WERI-Rb-1 (cell line): ENCODE measurements at regions not wholly inside any gene's neighbourhood (a gene's known extent, or its start where the extent isn't known, plus 50 kb on each side); places are given as distances from the start of the nearest gene placed in this dataset.
"Not testable (repeated sequence)": the region's sequence is repeated elsewhere in the genome, so short reads cannot be mapped to it uniquely, and the experiment has no call there.

Experiments used
- DNase-seq: peaks from one replicate; pipeline ENCODE4 v3.0.0-alpha.2; 2020
- H3K27ac ChIP-seq: fragments of 250-450 bp; sonication (Bioruptor Pico); 2 replicates; pipeline ENCODE4 v1.5.1; 2020; ENCODE audit warnings: mild to moderate bottlenecking, moderate library complexity
- H3K27me3 ChIP-seq: fragments of 250-450 bp; sonication (Bioruptor Pico); 2 replicates; pipeline ENCODE4 v1.5.1; 2021; ENCODE audit warnings: mild to moderate bottlenecking, low read depth, moderate library complexity; ENCODE audit not compliant: insufficient read depth, severe bottlenecking
- H3K36me3 ChIP-seq: fragments of 250-450 bp; sonication (Bioruptor Pico); 2 replicates; pipeline ENCODE4 v1.5.1; 2020; ENCODE audit warnings: mild to moderate bottlenecking, moderate library complexity
- H3K4me3 ChIP-seq: 2 replicates; pipeline ENCODE4 v1.5.1; 2011; ENCODE audit warnings: low read depth, mild to moderate bottlenecking, control low read depth, low read length
- H3K9me3 ChIP-seq: fragments of 250-450 bp; sonication (Bioruptor Pico); 2 replicates; pipeline ENCODE4 v1.5.1; 2021; ENCODE audit warnings: mild to moderate bottlenecking, moderate library complexity; ENCODE audit not compliant: severe bottlenecking
- TF ChIP-seq, protein P1 (sequence below): IDR thresholded peaks from 2 replicates; pipeline ENCODE4 v1.5.1; 2011; ENCODE audit warnings: low read depth, mild to moderate bottlenecking, control low read depth, inconsistent platforms, low read length

DNA sequence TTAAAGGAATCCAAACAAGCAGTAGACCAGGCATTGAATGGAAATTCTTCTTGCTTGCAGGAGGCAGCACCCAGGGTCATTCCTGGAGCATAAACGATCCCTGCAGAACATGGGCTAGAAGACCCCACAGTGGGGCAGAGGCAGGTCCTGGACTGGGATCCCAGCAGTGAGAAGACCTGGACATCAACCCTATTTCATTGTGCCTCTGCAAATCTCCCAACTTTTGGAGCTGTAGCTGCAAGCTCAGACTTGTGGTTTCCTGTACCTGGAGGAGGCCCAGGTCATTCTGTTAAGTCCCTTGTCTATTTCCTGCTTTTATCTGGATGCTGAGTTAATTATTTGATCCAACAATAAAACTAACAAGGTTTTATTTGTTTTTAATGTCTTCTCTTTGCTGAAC is 61.7 kb downstream of the CALM1 start:
- Histone ChIP-seq H3K4me3 (no peak overlapping the region), H3K27me3 (peaks cover 4% of the 10 kb centered on the region), H3K9me3 (no peaks in the 10 kb centered on the region), H3K36me3 (no peaks in the 10 kb centered on the region), H3K27ac (no peak overlapping the region)
- TF ChIP-seq, protein P1, sequence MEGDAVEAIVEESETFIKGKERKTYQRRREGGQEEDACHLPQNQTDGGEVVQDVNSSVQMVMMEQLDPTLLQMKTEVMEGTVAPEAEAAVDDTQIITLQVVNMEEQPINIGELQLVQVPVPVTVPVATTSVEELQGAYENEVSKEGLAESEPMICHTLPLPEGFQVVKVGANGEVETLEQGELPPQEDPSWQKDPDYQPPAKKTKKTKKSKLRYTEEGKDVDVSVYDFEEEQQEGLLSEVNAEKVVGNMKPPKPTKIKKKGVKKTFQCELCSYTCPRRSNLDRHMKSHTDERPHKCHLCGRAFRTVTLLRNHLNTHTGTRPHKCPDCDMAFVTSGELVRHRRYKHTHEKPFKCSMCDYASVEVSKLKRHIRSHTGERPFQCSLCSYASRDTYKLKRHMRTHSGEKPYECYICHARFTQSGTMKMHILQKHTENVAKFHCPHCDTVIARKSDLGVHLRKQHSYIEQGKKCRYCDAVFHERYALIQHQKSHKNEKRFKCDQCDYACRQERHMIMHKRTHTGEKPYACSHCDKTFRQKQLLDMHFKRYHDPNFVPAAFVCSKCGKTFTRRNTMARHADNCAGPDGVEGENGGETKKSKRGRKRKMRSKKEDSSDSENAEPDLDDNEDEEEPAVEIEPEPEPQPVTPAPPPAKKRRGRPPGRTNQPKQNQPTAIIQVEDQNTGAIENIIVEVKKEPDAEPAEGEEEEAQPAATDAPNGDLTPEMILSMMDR = no peak
- DNase-seq = no peak

- DNase-seq = no peak
- H3K9me3 ChIP-seq = no peaks in the 10 kb centered on the region
- H3K27ac ChIP-seq = no peak overlapping the region
- H3K27me3 ChIP-seq = peaks cover 4% of the 10 kb centered on the region
- TF ChIP-seq, protein P1 = no peak
- no peaks in the 10 kb centered on the region for H3K36me3 ChIP-seq
- no peak overlapping the region for H3K4me3 ChIP-seq
These were observed 63.3 kb downstream of the CALM1 start for GRCh38 chr14:90460136-90460535.

GRCh38 chr14:90461425-90461824 is 64.6 kb downstream of the CALM1 start:
- TF ChIP-seq, protein P1 = peak; percentile 20; the same call in 1 of the 2 replicates
- no peak for DNase-seq

GRCh38 chr14:90464481-90464880 is 67.7 kb downstream of the CALM1 start:
- Histone ChIP-seq H3K27ac (no peak overlapping the region), H3K9me3 (peaks cover 3% of the 10 kb centered on the region), H3K4me3 (no peak overlapping the region), H3K27me3 (no peaks in the 10 kb centered on the region), H3K36me3 (no peaks in the 10 kb centered on the region)
- DNase-seq = no peak
- TF ChIP-seq, protein P1 = no peak

More at GRCh38 chr14:90461425-90461824, 64.6 kb downstream of the CALM1 start:
- Histone ChIP-seq H3K9me3 (no peaks in the 10 kb centered on the region), H3K36me3 (no peaks in the 10 kb centered on the region), H3K4me3 (no peak overlapping the region), H3K27me3 (no peaks in the 10 kb centered on the region), H3K27ac (no peak overlapping the region)

DNA sequence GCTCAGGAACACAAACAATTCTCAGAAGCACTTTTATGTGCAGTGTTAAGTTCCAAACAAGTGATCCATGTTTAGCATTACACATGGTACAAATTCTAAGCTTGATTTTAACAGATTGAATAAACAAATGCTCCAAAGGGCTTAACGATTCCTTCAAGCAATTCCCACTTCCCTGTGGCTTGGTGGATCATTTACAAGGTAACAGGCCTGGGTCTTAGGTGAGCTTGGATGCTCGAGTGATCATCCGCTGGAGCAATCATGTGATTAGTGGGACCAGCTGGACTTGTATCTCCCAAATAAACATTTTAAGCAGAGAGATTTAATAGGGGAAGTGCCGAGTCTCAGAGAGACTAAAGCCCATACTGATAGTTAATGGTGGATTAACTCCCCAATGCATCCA is 70.7 kb downstream of the CALM1 start:
- TF ChIP-seq, protein P1 = no peak
- H3K36me3 ChIP-seq = no peaks in the 10 kb centered on the region
- no peak overlapping the region for H3K4me3 ChIP-seq
- H3K27ac ChIP-seq = no peak overlapping the region
- peaks cover 5% of the 10 kb centered on the region for H3K9me3 ChIP-seq
- DNase-seq = peak; percentile 66
- H3K27me3 ChIP-seq = no peaks in the 10 kb centered on the region

DNA sequence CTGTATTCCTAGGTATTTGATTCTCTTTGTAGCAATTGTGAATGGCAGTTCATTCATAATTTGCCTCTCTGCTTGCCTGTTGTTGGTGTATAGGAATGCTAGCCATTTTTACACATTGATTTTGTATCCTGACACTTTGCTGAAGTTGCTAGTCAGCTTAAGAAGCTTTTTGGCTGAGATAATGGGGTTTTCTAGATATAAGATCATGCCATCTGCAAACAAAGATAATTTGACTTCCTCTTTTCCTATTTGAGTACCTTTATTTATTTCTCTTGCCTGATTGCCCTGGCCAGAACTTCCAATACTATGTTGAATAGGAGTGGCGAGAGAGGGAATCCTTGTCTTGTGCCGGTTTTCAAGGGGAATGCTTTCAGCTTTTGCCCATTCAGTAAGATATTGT is 72.6 kb downstream of the CALM1 start:
- not testable (repeated sequence) for DNase-seq, H3K27me3 ChIP-seq, H3K36me3 ChIP-seq, H3K4me3 ChIP-seq, H3K27ac ChIP-seq
- peaks cover 15% of the 10 kb centered on the region for H3K9me3 ChIP-seq
